HEK293 (cell line): ENCODE measurements at regions not wholly inside any gene's neighbourhood (a gene's known extent, or its start where the extent isn't known, plus 50 kb on each side); places are given as distances from the start of the nearest gene placed in this dataset.

Experiments
- CTCF ChIP-seq: fragments of 450-650 bp; formaldehyde crosslinking; IDR thresholded peaks from 2 replicates; pipeline ENCODE4 v1.5.1; 2016; ENCODE audit warnings: missing biosample characterization, missing genetic modification characterization
- MYNN ChIP-seq: fragments of 450-650 bp; formaldehyde crosslinking; IDR thresholded peaks from 2 replicates; pipeline ENCODE4 v1.5.1; 2016; ENCODE audit warnings: missing biosample characterization, missing genetic modification characterization, borderline replicate concordance
- ZNF692 ChIP-seq: fragments of 450-650 bp; formaldehyde crosslinking; IDR thresholded peaks from 2 replicates; pipeline ENCODE4 v1.5.1; 2016; ENCODE audit warnings: missing biosample characterization, missing genetic modification characterization
- ZNF776 ChIP-seq: fragments of 450-650 bp; formaldehyde crosslinking; IDR thresholded peaks from 2 replicates; pipeline ENCODE4 v1.5.0; 2017; ENCODE audit warnings: missing biosample characterization, missing genetic modification characterization, borderline replicate concordance

DNA sequence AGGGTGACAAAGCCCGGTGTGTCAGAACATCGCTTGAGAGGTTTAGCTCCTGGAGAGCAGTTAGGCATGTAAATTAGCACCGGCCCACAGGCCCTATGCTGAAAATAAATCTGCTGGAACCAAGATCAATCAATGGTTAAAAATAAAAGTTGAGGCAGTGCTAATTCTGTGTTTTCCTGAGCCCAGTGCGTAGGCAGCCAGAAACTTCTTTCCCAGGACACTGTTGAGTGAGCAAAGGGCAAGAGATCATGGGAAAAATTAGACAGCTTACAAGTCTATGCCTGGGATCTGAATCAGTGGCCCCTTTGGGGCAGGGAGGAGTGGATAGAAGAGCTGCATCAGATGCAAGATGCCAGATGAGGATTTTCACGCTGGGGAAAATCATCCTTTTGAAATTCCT, 539.2 kb downstream of the BUD13 start:
- no peak for TF ChIP-seq CTCF (tag by site-specific recombination)
- no peak for TF ChIP-seq MYNN (tag by site-specific recombination)
- TF ChIP-seq ZNF692 (tag by site-specific recombination), result no peak
- TF ChIP-seq ZNF776 (tag by site-specific recombination), result no peak
